Esophagus muscularis mucosa (tissue), 4 donors: ENCODE measurements at regions not wholly inside any gene's neighbourhood (a gene's known extent, or its start where the extent isn't known, plus 50 kb on each side); places are given as distances from the start of the nearest gene placed in this dataset.
A peak's percentile ranks its signal among the peaks of the same experiment; 100 is the strongest.

Experiments
- DNase-seq: peaks from one replicate; pipeline ENCODE4 v3.0.0-alpha.2; 2017; ENCODE audit errors: extremely low spot score
- H3K27ac ChIP-seq, 4 donors: fragments of 200-600 bp; sonication (generic); replicated peaks in 1 of 4; 1 replicate in 3 of 4; 2 replicates in 1 of 4; pipeline ENCODE4 v1.5.1; 2016 to 2019; ENCODE audit warnings: mild to moderate bottlenecking in 1 of 4
- H3K27me3 ChIP-seq, 4 donors: fragments of 200-600 bp; sonication (generic); one replicate each; pipeline versions ENCODE4 v1.5.1 to v1.6.0; 2016 to 2019
- H3K36me3 ChIP-seq, 4 donors: fragments of 200-600 bp; sonication (generic); one replicate each; pipeline ENCODE4 v1.5.1; 2016 to 2019
- H3K4me1 ChIP-seq, 4 donors: fragments of 200-600 bp; sonication (generic); one replicate each; pipeline ENCODE4 v1.5.1; 2016 to 2019
- H3K4me3 ChIP-seq, 4 donors: fragments of 200-600 bp; sonication (generic); 1 replicate in 2 of 4; 2 replicates in 2 of 4; pipeline ENCODE4 v1.5.1; 2016 to 2019; ENCODE audit warnings: mild to moderate bottlenecking in 4 of 4, moderate library complexity in 1 of 4
- H3K9me3 ChIP-seq, 4 donors: fragments of 200-600 bp; sonication (generic); 1 replicate in 3 of 4; 2 replicates in 1 of 4; pipeline ENCODE4 v1.5.1; 2016 to 2019
- CTCF ChIP-seq, 3 experiments: fragments of 200-600 bp in 2 of 3; fragments of 450-650 bp in 1 of 3; sonication (generic) in 2 of 3; IDR thresholded peaks; one replicate each; pipeline ENCODE4 v1.5.1; 2017 to 2019; ENCODE audit warnings: antibody characterized with exemption in 3 of 3, mild to moderate bottlenecking in 2 of 3, moderate library complexity in 1 of 3
- EP300 ChIP-seq: sonication (generic); formaldehyde crosslinking; IDR thresholded peaks from one replicate; pipeline ENCODE4 v1.6.1; 2017; ENCODE audit warnings: antibody characterized with exemption
- POLR2A ChIP-seq: fragments of 450-650 bp; IDR thresholded peaks from one replicate; pipeline ENCODE4 v1.6.1; 2017; ENCODE audit warnings: antibody characterized with exemption, moderate library complexity, mild to moderate bottlenecking, low read depth
- POLR2AphosphoS5 ChIP-seq, 2 donors: sonication (generic); formaldehyde crosslinking; IDR thresholded peaks; one replicate each; pipeline ENCODE4 v1.6.1; 2017; ENCODE audit warnings: antibody characterized with exemption in 2 of 2
- WGBS: methylation state at CpG from one replicate; pipeline ENCODE4 v1.1.5; 2018; 5-methylcytosine and 5-hydroxymethylcytosine counted together
- intact Hi-C: fragments of 100-400 bp; cut with DNase I; formaldehyde crosslinking; loops from one replicate; pipeline ENCODE4 v1.15.1; 2023

- Histone ChIP-seq H3K9me3 (no peaks in the 10 kb centered on the region), H3K4me1 (no peaks in the 10 kb centered on the region), H3K27me3 (peaks cover 0 to 25% (median 0%) of the 10 kb centered on the region in 4 donors), H3K27ac (no peak overlapping the region), H3K36me3 (no peaks in the 10 kb centered on the region), H3K4me3 (no peak overlapping the region)
- peak; percentile 68 for DNase-seq
- 72% methylated on average over 6 of the region's 6 CpGs for WGBS
- TF ChIP-seq CTCF (IDR thresholded peaks at IDR 0.05) (no peak), POLR2A (no peak), EP300 (no peak), POLR2AphosphoS5 (IDR thresholded peaks at IDR 0.05) (no peak)
- intact Hi-C loops = no loop called here
Measured at GRCh38 chr2:104904889-104905288, 51.0 kb downstream of the POU3F3 start.

GRCh38 chr2:104909317-104909716 is 55.4 kb downstream of the POU3F3 start:
- Histone ChIP-seq H3K4me3 (no peak overlapping the region), H3K27me3 (peaks cover 0 to 7% (median 0%) of the 10 kb centered on the region in 4 donors), H3K36me3 (no peaks in the 10 kb centered on the region), H3K27ac (no peak overlapping the region), H3K4me1 (no peaks in the 10 kb centered on the region), H3K9me3 (no peaks in the 10 kb centered on the region)
- DNase-seq = peak; percentile 66
- intact Hi-C loops = no loop called here
- 80% methylated on average over 5 of the region's 5 CpGs for WGBS
- TF ChIP-seq POLR2AphosphoS5 (IDR thresholded peaks at IDR 0.05) (no peak), EP300 (no peak), CTCF (IDR thresholded peaks at IDR 0.05) (no peak), POLR2A (no peak)

GRCh38 chr2:104914509-104914908 is 60.6 kb downstream of the POU3F3 start:
- H3K27me3 ChIP-seq = peaks cover 0 to 5% (median 0%) of the 10 kb centered on the region in 4 donors
- no peaks in the 10 kb centered on the region for H3K9me3 ChIP-seq
- H3K4me3 ChIP-seq = no peak overlapping the region
- intact Hi-C loops = no loop called here
- no peak overlapping the region for H3K27ac ChIP-seq
- peak; percentile 90 for DNase-seq
- H3K4me1 ChIP-seq = no peaks in the 10 kb centered on the region
- WGBS = 61% methylated on average over 6 of the region's 6 CpGs
- no peaks in the 10 kb centered on the region for H3K36me3 ChIP-seq
- TF ChIP-seq CTCF (IDR thresholded peaks at IDR 0.05) (no peak), POLR2A (no peak), EP300 (no peak), POLR2AphosphoS5 (IDR thresholded peaks at IDR 0.05) (no peak)

GRCh38 chr2:104915107-104915793 is 61.3 kb downstream of the POU3F3 start:
- intact Hi-C loops = no loop called here
- Histone ChIP-seq H3K4me1 (no peaks in the 10 kb centered on the region), H3K27me3 (peaks cover 0 to 5% (median 0%) of the 10 kb centered on the region in 4 donors), H3K9me3 (no peaks in the 10 kb centered on the region), H3K4me3 (no peak overlapping the region), H3K36me3 (no peaks in the 10 kb centered on the region), H3K27ac (no peak overlapping the region)
- WGBS = 83% methylated on average over 7 of the region's 7 CpGs
- TF ChIP-seq POLR2A (no peak), CTCF (IDR thresholded peaks at IDR 0.05) (no peak), POLR2AphosphoS5 (IDR thresholded peaks at IDR 0.05) (no peak), EP300 (no peak)
- DNase-seq = peak; percentile 75

GRCh38 chr2:104919127-104919526 is 65.2 kb downstream of the POU3F3 start:
- no peak overlapping the region for H3K4me3 ChIP-seq
- no peaks in the 10 kb centered on the region for H3K4me1 ChIP-seq
- 81% methylated on average over 3 of the region's 3 CpGs for WGBS
- no peak for DNase-seq
- peaks cover 0 to 5% (median 0%) of the 10 kb centered on the region in 4 donors for H3K27me3 ChIP-seq
- H3K36me3 ChIP-seq = no peaks in the 10 kb centered on the region
- no peak overlapping the region for H3K27ac ChIP-seq
- H3K9me3 ChIP-seq = peaks cover 0 to 7% (median 0%) of the 10 kb centered on the region in 4 donors
- intact Hi-C loops = no loop called here
- TF ChIP-seq POLR2AphosphoS5 (IDR thresholded peaks at IDR 0.05) (no peak), POLR2A (no peak), EP300 (no peak), CTCF (IDR thresholded peaks at IDR 0.05) (no peak)
